H9 (cell line): ENCODE measurements at regions not wholly inside any gene's neighbourhood (a gene's known extent, or its start where the extent isn't known, plus 50 kb on each side); places are given as distances from the start of the nearest gene placed in this dataset.

Experiments
- DNase-seq: peaks from one replicate; pipeline ENCODE4 v3.0.0-alpha.2; 2017
- H2AFZ ChIP-seq: one replicate; pipeline ENCODE4 v1.6.1; 2013; ENCODE audit warnings: mild to moderate bottlenecking, low read length, control low read depth, moderate library complexity
- H2AK5ac ChIP-seq: 2 replicates; pipeline ENCODE4 v1.6.1; 2013; ENCODE audit warnings: low read length, control low read depth, mixed read lengths; ENCODE audit not compliant: insufficient read length
- H2BK120ac ChIP-seq: one replicate; pipeline ENCODE4 v1.6.1; 2013; ENCODE audit warnings: low read depth, mild to moderate bottlenecking, low read length, control low read depth, inconsistent platforms; ENCODE audit not compliant: poor library complexity, severe bottlenecking
- H2BK12ac ChIP-seq: 2 replicates; pipeline ENCODE4 v1.6.1; 2013; ENCODE audit warnings: low read length, control low read depth, mixed read lengths, low read depth; ENCODE audit not compliant: insufficient read length
- H2BK15ac ChIP-seq: 2 replicates; pipeline ENCODE4 v1.6.1; 2013; ENCODE audit warnings: low read depth, low read length, control low read depth
- H2BK20ac ChIP-seq: one replicate; pipeline ENCODE4 v1.6.1; 2013; ENCODE audit warnings: low read depth, mild to moderate bottlenecking, low read length, control low read depth, inconsistent platforms; ENCODE audit not compliant: poor library complexity, severe bottlenecking
- H2BK5ac ChIP-seq: 2 replicates; pipeline ENCODE4 v1.6.1; 2013; ENCODE audit warnings: low read length, control low read depth, mixed read lengths; ENCODE audit not compliant: insufficient read length
- H3K14ac ChIP-seq: 2 replicates; pipeline ENCODE4 v1.6.1; 2013; ENCODE audit warnings: low read length, control low read depth; ENCODE audit not compliant: insufficient read depth
- H3K18ac ChIP-seq: 2 replicates; pipeline ENCODE4 v1.6.1; 2013; ENCODE audit warnings: low read depth, mild to moderate bottlenecking, mixed read lengths, low read length, control low read depth; ENCODE audit not compliant: insufficient read length
- H3K23ac ChIP-seq: 2 replicates; pipeline ENCODE4 v1.6.1; 2013; ENCODE audit warnings: low read length, control low read depth, mixed read lengths, low read depth; ENCODE audit not compliant: insufficient read length
- H3K23me2 ChIP-seq: 2 replicates; pipeline ENCODE4 v1.6.1; 2013; ENCODE audit warnings: low read depth, mild to moderate bottlenecking, mixed read lengths, low read length, control low read depth; ENCODE audit not compliant: insufficient read length, poor library complexity, severe bottlenecking
- H3K27ac ChIP-seq: 2 replicates; pipeline ENCODE4 v1.5.1; 2013; ENCODE audit warnings: low read length, control low read depth, mixed read lengths, low read depth; ENCODE audit not compliant: insufficient read length
- H3K27me3 ChIP-seq: 2 replicates; pipeline ENCODE4 v1.6.1; 2013; ENCODE audit warnings: low read length, control low read depth, inconsistent platforms; ENCODE audit not compliant: insufficient read depth
- H3K4ac ChIP-seq: 2 replicates; pipeline ENCODE4 v1.6.1; 2013; ENCODE audit warnings: low read depth, mild to moderate bottlenecking, control low read depth, inconsistent platforms, low read length, moderate library complexity
- H3K4me1 ChIP-seq: 2 replicates; pipeline ENCODE4 v1.6.1; 2013; ENCODE audit warnings: low read length, control low read depth, inconsistent platforms; ENCODE audit not compliant: insufficient read depth
- H3K4me2 ChIP-seq: 2 replicates; pipeline ENCODE4 v1.6.1; 2013; ENCODE audit warnings: low read length, control low read depth, mixed read lengths; ENCODE audit not compliant: insufficient read length, insufficient read depth
- H3K56ac ChIP-seq: 2 replicates; pipeline ENCODE4 v1.6.1; 2013; ENCODE audit warnings: low read depth, mild to moderate bottlenecking, mixed read lengths, low read length, control low read depth; ENCODE audit not compliant: insufficient read length
- H3K79me1 ChIP-seq: 2 replicates; pipeline ENCODE4 v1.6.1; 2013; ENCODE audit warnings: low read depth, mild to moderate bottlenecking, moderate library complexity, low read length, control low read depth, inconsistent platforms; ENCODE audit not compliant: insufficient read depth, poor library complexity, severe bottlenecking
- H3K79me2 ChIP-seq: 2 replicates; pipeline ENCODE4 v1.6.1; 2013; ENCODE audit warnings: low read length, control low read depth, inconsistent platforms; ENCODE audit not compliant: insufficient read depth
- H3K9ac ChIP-seq: 2 replicates; pipeline ENCODE4 v1.6.1; 2013; ENCODE audit warnings: low read length, control low read depth, mixed read lengths; ENCODE audit not compliant: insufficient read length; ENCODE audit errors: extremely low read depth
- H3K9me3 ChIP-seq: one replicate; pipeline ENCODE4 v1.6.1; 2013; ENCODE audit warnings: low read depth, low read length, inconsistent platforms; ENCODE audit not compliant: control insufficient read depth
- H3T11ph ChIP-seq: one replicate; pipeline ENCODE4 v1.6.1; 2013; ENCODE audit warnings: mild to moderate bottlenecking, low read length, control low read depth, inconsistent platforms
- H4K20me1 ChIP-seq: one replicate; pipeline ENCODE4 v1.6.1; 2013; ENCODE audit not compliant: control insufficient read depth, insufficient read length, insufficient read depth
- H4K5ac ChIP-seq: 2 replicates; pipeline ENCODE4 v1.6.1; 2013; ENCODE audit warnings: low read depth, mild to moderate bottlenecking, mixed read lengths, low read length, control low read depth; ENCODE audit not compliant: insufficient read length
- H4K8ac ChIP-seq: replicated peaks from 2 replicates; pipeline ENCODE4 v1.6.1; 2013; ENCODE audit warnings: low read length, control low read depth, mixed read lengths, low read depth; ENCODE audit not compliant: insufficient read length
- H4K91ac ChIP-seq: 2 replicates; pipeline ENCODE4 v1.6.1; 2013; ENCODE audit warnings: low read depth, mild to moderate bottlenecking, moderate library complexity, mixed read lengths, low read length, control low read depth; ENCODE audit not compliant: insufficient read length
- H3K27ac Mint-ChIP-seq, 3 experiments: 2 replicates in 2 of 3; 3 replicates in 1 of 3; pipeline ENCODE4 v1.8.0; 2020 to 2021; ENCODE audit warnings: mixed read lengths in 3 of 3, mild to moderate bottlenecking in 1 of 3, moderate library complexity in 1 of 3
- H3K27me3 Mint-ChIP-seq: 2 replicates; pipeline ENCODE4 v1.8.0; 2021; ENCODE audit warnings: low read depth, mild to moderate bottlenecking, moderate library complexity, mixed read lengths
- H3K36me3 Mint-ChIP-seq, 3 experiments: 2 replicates in 2 of 3; 3 replicates in 1 of 3; pipeline ENCODE4 v1.8.0; 2020 to 2021; ENCODE audit warnings: low read depth in 3 of 3, mixed read lengths in 3 of 3; ENCODE audit not compliant: insufficient read depth in 1 of 3
- H3K4me1 Mint-ChIP-seq, 2 experiments: 2 replicates each; pipeline ENCODE4 v1.8.0; 2020; ENCODE audit warnings: mixed read lengths in 2 of 2
- H3K4me3 Mint-ChIP-seq, 2 experiments: 2 replicates in 1 of 2; 3 replicates in 1 of 2; pipeline ENCODE4 v1.8.0; 2020 to 2021; ENCODE audit warnings: mild to moderate bottlenecking in 2 of 2, mixed read lengths in 2 of 2, moderate library complexity in 1 of 2
- H3K9me3 Mint-ChIP-seq, 2 experiments: 2 replicates in 1 of 2; 3 replicates in 1 of 2; pipeline ENCODE4 v1.8.0; 2020; ENCODE audit warnings: mild to moderate bottlenecking in 2 of 2, mixed read lengths in 2 of 2, moderate library complexity in 1 of 2
- WGBS: extraction: QIAGEN DNeasy Blood & Tissue Kit; methylation state at CpG from one replicate; pipeline ENCODE4 v1.1.7; 2013; ENCODE audit warnings: missing lambda C conversion rate, low lambda C conversion rate, mixed read lengths; ENCODE audit not compliant: insufficient read length; ENCODE audit errors: extremely low coverage; 5-methylcytosine and 5-hydroxymethylcytosine counted together
- TF ChIP-seq, protein P1 (sequence below): fragments of 200-600 bp; sonication (generic); conservative IDR thresholded peaks from 3 replicates; pipeline ENCODE4 v1.8.0; 2021; ENCODE audit warnings: antibody characterized with exemption, mild to moderate bottlenecking

GRCh38 chr1:193322211-193322610 is 135.8 kb upstream of the B3GALT2 start:
- Histone ChIP-seq H2BK120ac (no peak overlapping the region), H3K23ac (no peak overlapping the region), H3K79me2 (no peaks in the 10 kb centered on the region), H2BK5ac (no peak overlapping the region), H4K8ac (no peak overlapping the region), H3K9ac (no peak overlapping the region), H4K91ac (no peak overlapping the region), H2AK5ac (no peak overlapping the region), H3K4me2 (no peak overlapping the region), H3K4ac (no peak overlapping the region), H2BK15ac (no peak overlapping the region), H3K4me1 (no peaks in the 10 kb centered on the region), H2BK20ac (no peak overlapping the region), H4K5ac (no peak overlapping the region), H3K23me2 (no peaks in the 10 kb centered on the region), H3K18ac (no peak overlapping the region), H3T11ph (no peak overlapping the region), H2BK12ac (no peak overlapping the region), H3K56ac (no peak overlapping the region), H3K27ac (no peak overlapping the region), H2AFZ (no peak overlapping the region), H4K20me1 (no peaks in the 10 kb centered on the region), H3K14ac (no peak overlapping the region), H3K79me1 (no peaks in the 10 kb centered on the region), H3K9me3 (no peaks in the 10 kb centered on the region), H3K27me3 (no peaks in the 10 kb centered on the region)
- DNase-seq, result no peak
- Mint-ChIP-seq H3K36me3 (peaks cover 0 to 13% (median 1%) of the 10 kb centered on the region in 3 experiments; a peak in 2 of 7 replicates), H3K27me3 (no peaks in the 10 kb centered on the region), H3K27ac (no peak overlapping the region), H3K9me3 (peaks cover 12 to 16% of the 10 kb centered on the region in 2 experiments; a peak in 4 of 5 replicates), H3K4me1 (no peaks in the 10 kb centered on the region), H3K4me3 (no peak overlapping the region)
- TF ChIP-seq, protein P1, sequence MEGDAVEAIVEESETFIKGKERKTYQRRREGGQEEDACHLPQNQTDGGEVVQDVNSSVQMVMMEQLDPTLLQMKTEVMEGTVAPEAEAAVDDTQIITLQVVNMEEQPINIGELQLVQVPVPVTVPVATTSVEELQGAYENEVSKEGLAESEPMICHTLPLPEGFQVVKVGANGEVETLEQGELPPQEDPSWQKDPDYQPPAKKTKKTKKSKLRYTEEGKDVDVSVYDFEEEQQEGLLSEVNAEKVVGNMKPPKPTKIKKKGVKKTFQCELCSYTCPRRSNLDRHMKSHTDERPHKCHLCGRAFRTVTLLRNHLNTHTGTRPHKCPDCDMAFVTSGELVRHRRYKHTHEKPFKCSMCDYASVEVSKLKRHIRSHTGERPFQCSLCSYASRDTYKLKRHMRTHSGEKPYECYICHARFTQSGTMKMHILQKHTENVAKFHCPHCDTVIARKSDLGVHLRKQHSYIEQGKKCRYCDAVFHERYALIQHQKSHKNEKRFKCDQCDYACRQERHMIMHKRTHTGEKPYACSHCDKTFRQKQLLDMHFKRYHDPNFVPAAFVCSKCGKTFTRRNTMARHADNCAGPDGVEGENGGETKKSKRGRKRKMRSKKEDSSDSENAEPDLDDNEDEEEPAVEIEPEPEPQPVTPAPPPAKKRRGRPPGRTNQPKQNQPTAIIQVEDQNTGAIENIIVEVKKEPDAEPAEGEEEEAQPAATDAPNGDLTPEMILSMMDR, result no peak
- no CpG with 5 or more reads among the region's 2 CpGs for WGBS
